GM12872 (cell line): ENCODE measurements at regions not wholly inside any gene's neighbourhood (a gene's known extent, or its start where the extent isn't known, plus 50 kb on each side); places are given as distances from the start of the nearest gene placed in this dataset.

Experiments
- CTCF ChIP-seq: IDR thresholded peaks from 3 replicates; pipeline ENCODE4 v1.5.1; 2011; ENCODE audit warnings: low read depth, mild to moderate bottlenecking, low read length, moderate library complexity; ENCODE audit not compliant: insufficient read depth

- TF ChIP-seq CTCF, result no peak
Measured at GRCh38 chr1:232493869-232494268, 136.1 kb downstream of the SIPA1L2 start.

- no peak for TF ChIP-seq CTCF
Measured at GRCh38 chr1:232489256-232489655, 140.7 kb downstream of the SIPA1L2 start.

- no peak for TF ChIP-seq CTCF
Measured at GRCh38 chr1:232487236-232487635, 142.7 kb downstream of the SIPA1L2 start.

- no peak for TF ChIP-seq CTCF
Measured at GRCh38 chr1:232486454-232487207, 143.3 kb downstream of the SIPA1L2 start.

- no peak for TF ChIP-seq CTCF
Measured at GRCh38 chr1:232486006-232486405, 143.9 kb downstream of the SIPA1L2 start.

GRCh38 chr1:232484856-232485255 is 145.1 kb downstream of the SIPA1L2 start:
- no peak for TF ChIP-seq CTCF

GRCh38 chr1:232483826-232484225 is 146.1 kb downstream of the SIPA1L2 start:
- no peak for TF ChIP-seq CTCF

GRCh38 chr1:232481091-232481490 is 148.8 kb downstream of the SIPA1L2 start:
- TF ChIP-seq CTCF, result no peak
